ENCODE measurements at regions not wholly inside any gene's neighbourhood (a gene's known extent, or its start where the extent isn't known, plus 50 kb on each side); places are given as distances from the start of the nearest gene placed in this dataset.

GRCh38 chr3:117880638-117881037 is 1154.0 kb downstream of the IGSF11 start:
- H3K9me3 Mint-ChIP-seq, result peaks cover 9% of the 10 kb centered on the region
- intact Hi-C loops (cut with micrococcal nuclease), result no loop called here
- DNase-seq, result no peak
- no peak overlapping the region for H3K4me3 Mint-ChIP-seq
- H3K27ac Mint-ChIP-seq, result no peak overlapping the region
- ChIA-PET CTCF (no interaction called here), POLR2A (no interaction called here)
- no peaks in the 10 kb centered on the region for H3K27me3 Mint-ChIP-seq
- H3K4me1 Mint-ChIP-seq (ENCODE audit: low read depth), result no peaks in the 10 kb centered on the region
- H3K36me3 Mint-ChIP-seq, result no peaks in the 10 kb centered on the region

- H3K27me3 Mint-ChIP-seq, result no peaks in the 10 kb centered on the region
- ChIA-PET CTCF (no interaction called here), POLR2A (no interaction called here)
Observed at GRCh38 chr3:117881210-117881609, 1153.4 kb downstream of the IGSF11 start.

GRCh38 chr3:117885011-117885441 is 1149.6 kb downstream of the IGSF11 start:
- no peaks in the 10 kb centered on the region for H3K27me3 Mint-ChIP-seq
- H3K9me3 Mint-ChIP-seq, result peaks cover 12% of the 10 kb centered on the region
- intact Hi-C loops (cut with micrococcal nuclease), result no loop called here
- CTCF ChIA-PET, result no interaction called here
- POLR2A ChIA-PET, result no interaction called here
- no peak for DNase-seq
- no peak overlapping the region for H3K27ac Mint-ChIP-seq
- H3K36me3 Mint-ChIP-seq, result no peaks in the 10 kb centered on the region
- no peak overlapping the region for H3K4me3 Mint-ChIP-seq
- H3K4me1 Mint-ChIP-seq (ENCODE audit: low read depth), result no peaks in the 10 kb centered on the region

More at GRCh38 chr3:117881210-117881609, 1153.4 kb downstream of the IGSF11 start:
- Mint-ChIP-seq H3K4me3 (no peak overlapping the region), H3K9me3 (peaks cover 9% of the 10 kb centered on the region), H3K27ac (no peak overlapping the region), H3K36me3 (no peaks in the 10 kb centered on the region), H3K4me1 (ENCODE audit: low read depth) (no peaks in the 10 kb centered on the region)
- intact Hi-C loops (cut with micrococcal nuclease), result no loop called here
- no peak for DNase-seq

GRCh38 chr3:117886147-117886546 is 1148.5 kb downstream of the IGSF11 start:
- Mint-ChIP-seq H3K4me3 (no peak overlapping the region), H3K4me1 (ENCODE audit: low read depth) (no peaks in the 10 kb centered on the region), H3K9me3 (peaks cover 12% of the 10 kb centered on the region), H3K27ac (no peak overlapping the region), H3K27me3 (no peaks in the 10 kb centered on the region), H3K36me3 (no peaks in the 10 kb centered on the region)
- DNase-seq, result no peak
- intact Hi-C loops (cut with micrococcal nuclease), result no loop called here
- CTCF ChIA-PET, result no interaction called here
- POLR2A ChIA-PET, result no interaction called here

- intact Hi-C loops (cut with micrococcal nuclease), result no loop called here
- ChIA-PET POLR2A (no interaction called here), CTCF (no interaction called here)
- no peak for DNase-seq
- no peaks in the 10 kb centered on the region for H3K4me1 Mint-ChIP-seq (ENCODE audit: low read depth)
- peaks cover 12% of the 10 kb centered on the region for H3K9me3 Mint-ChIP-seq
- no peak overlapping the region for H3K4me3 Mint-ChIP-seq
- no peak overlapping the region for H3K27ac Mint-ChIP-seq
- no peaks in the 10 kb centered on the region for H3K27me3 Mint-ChIP-seq
- H3K36me3 Mint-ChIP-seq, result no peaks in the 10 kb centered on the region
Observed at GRCh38 chr3:117887031-117887430, 1147.6 kb downstream of the IGSF11 start.

- ChIA-PET CTCF (no interaction called here), POLR2A (no interaction called here)
- DNase-seq, result no peak
- H3K4me3 Mint-ChIP-seq, result no peak overlapping the region
- no peaks in the 10 kb centered on the region for H3K27me3 Mint-ChIP-seq
- H3K36me3 Mint-ChIP-seq, result no peaks in the 10 kb centered on the region
- peaks cover 9% of the 10 kb centered on the region for H3K9me3 Mint-ChIP-seq
- no peaks in the 10 kb centered on the region for H3K4me1 Mint-ChIP-seq (ENCODE audit: low read depth)
- no peak overlapping the region for H3K27ac Mint-ChIP-seq
- intact Hi-C loops (cut with micrococcal nuclease), result no loop called here
Observed at GRCh38 chr3:117887901-117888300, 1146.7 kb downstream of the IGSF11 start.

- no peaks in the 10 kb centered on the region for H3K36me3 Mint-ChIP-seq
- peaks cover 8% of the 10 kb centered on the region for H3K9me3 Mint-ChIP-seq
- no peak overlapping the region for H3K27ac Mint-ChIP-seq
- no peaks in the 10 kb centered on the region for H3K27me3 Mint-ChIP-seq
- no peak overlapping the region for H3K4me3 Mint-ChIP-seq
- CTCF ChIA-PET, result no interaction called here
- no peaks in the 10 kb centered on the region for H3K4me1 Mint-ChIP-seq (ENCODE audit: low read depth)
- intact Hi-C loops (cut with micrococcal nuclease), result no loop called here
- POLR2A ChIA-PET, result no interaction called here
- DNase-seq, result no peak
Observed at GRCh38 chr3:117892431-117892841, 1142.2 kb downstream of the IGSF11 start.

GRCh38 chr3:117893001-117893400 is 1141.6 kb downstream of the IGSF11 start:
- Mint-ChIP-seq H3K9me3 (peaks cover 10% of the 10 kb centered on the region), H3K36me3 (no peaks in the 10 kb centered on the region), H3K4me3 (no peak overlapping the region), H3K27me3 (no peaks in the 10 kb centered on the region), H3K4me1 (ENCODE audit: low read depth) (no peaks in the 10 kb centered on the region), H3K27ac (no peak overlapping the region)
- intact Hi-C loops (cut with micrococcal nuclease), result no loop called here
- ChIA-PET POLR2A (no interaction called here), CTCF (no interaction called here)
- DNase-seq, result no peak

- H3K9me3 Mint-ChIP-seq, result peaks cover 10% of the 10 kb centered on the region
- DNase-seq, result no peak
- H3K27me3 Mint-ChIP-seq, result no peaks in the 10 kb centered on the region
- intact Hi-C loops (cut with micrococcal nuclease), result no loop called here
- ChIA-PET POLR2A (no interaction called here), CTCF (no interaction called here)
- no peak overlapping the region for H3K4me3 Mint-ChIP-seq
- H3K4me1 Mint-ChIP-seq (ENCODE audit: low read depth), result no peaks in the 10 kb centered on the region
- no peaks in the 10 kb centered on the region for H3K36me3 Mint-ChIP-seq
- no peak overlapping the region for H3K27ac Mint-ChIP-seq
Observed at GRCh38 chr3:117893638-117894037, 1141.0 kb downstream of the IGSF11 start.

GRCh38 chr3:117898722-117899522 is 1135.7 kb downstream of the IGSF11 start:
- POLR2A ChIA-PET, result no interaction called here
- Mint-ChIP-seq H3K4me1 (ENCODE audit: low read depth) (no peaks in the 10 kb centered on the region), H3K27me3 (no peaks in the 10 kb centered on the region), H3K36me3 (no peaks in the 10 kb centered on the region), H3K4me3 (no peak overlapping the region), H3K27ac (no peak overlapping the region), H3K9me3 (peaks cover 10% of the 10 kb centered on the region)
- intact Hi-C loops (cut with micrococcal nuclease), result no loop called here
- CTCF ChIA-PET, result no interaction called here
- DNase-seq, result no peak

- ChIA-PET POLR2A (no interaction called here), CTCF (no interaction called here)
- no peaks in the 10 kb centered on the region for H3K36me3 Mint-ChIP-seq
- no peaks in the 10 kb centered on the region for H3K4me1 Mint-ChIP-seq (ENCODE audit: low read depth)
- no peaks in the 10 kb centered on the region for H3K27me3 Mint-ChIP-seq
- DNase-seq, result no peak
- H3K9me3 Mint-ChIP-seq, result peaks cover 3% of the 10 kb centered on the region
- no peak overlapping the region for H3K4me3 Mint-ChIP-seq
- no peak overlapping the region for H3K27ac Mint-ChIP-seq
- intact Hi-C loops (cut with micrococcal nuclease), result no loop called here
Observed at GRCh38 chr3:117903226-117903625, 1131.4 kb downstream of the IGSF11 start.

- intact Hi-C loops (cut with micrococcal nuclease), result no loop called here
- Mint-ChIP-seq H3K4me3 (no peak overlapping the region), H3K27ac (no peak overlapping the region), H3K27me3 (no peaks in the 10 kb centered on the region), H3K9me3 (peaks cover 3% of the 10 kb centered on the region), H3K4me1 (ENCODE audit: low read depth) (no peaks in the 10 kb centered on the region), H3K36me3 (no peaks in the 10 kb centered on the region)
- ChIA-PET CTCF (no interaction called here), POLR2A (no interaction called here)
- no peak for DNase-seq
Observed at GRCh38 chr3:117910820-117911521, 1123.7 kb downstream of the IGSF11 start.

GRCh38 chr3:117912352-117912751 is 1122.3 kb downstream of the IGSF11 start:
- no peak for DNase-seq
- Mint-ChIP-seq H3K36me3 (no peaks in the 10 kb centered on the region), H3K4me3 (no peak overlapping the region), H3K27me3 (no peaks in the 10 kb centered on the region), H3K27ac (no peak overlapping the region), H3K4me1 (ENCODE audit: low read depth) (no peaks in the 10 kb centered on the region), H3K9me3 (peaks cover 3% of the 10 kb centered on the region)
- ChIA-PET POLR2A (no interaction called here), CTCF (no interaction called here)
- intact Hi-C loops (cut with micrococcal nuclease), result no loop called here
